Medulla oblongata (tissue), 1 donor: ENCODE measurements at regions not wholly inside any gene's neighbourhood (a gene's known extent, or its start where the extent isn't known, plus 50 kb on each side); places are given as distances from the start of the nearest gene placed in this dataset.
"Not testable (repeated sequence)": the region's sequence is repeated elsewhere in the genome, so short reads cannot be mapped to it uniquely, and the experiment has no call there.

Experiments used
- DNase-seq: peaks from one replicate; pipeline ENCODE4 v3.0.0-alpha.2; 2015; ENCODE audit errors: extremely low spot score

DNA sequence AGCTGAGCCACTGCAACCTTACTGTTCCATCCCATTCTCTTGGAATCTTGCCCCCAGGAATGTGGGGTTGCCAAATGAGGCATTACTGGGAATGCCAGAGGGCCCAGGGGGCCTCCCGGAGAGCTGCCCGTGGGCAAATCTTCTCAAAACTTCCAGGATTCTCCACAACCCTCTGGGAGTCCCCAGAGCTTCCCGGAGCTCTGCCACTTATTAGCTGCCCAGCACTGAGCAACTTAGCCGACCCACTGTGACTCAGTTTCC is 306.0 kb downstream of the FOXL1 start:
- no peak for DNase-seq

DNA sequence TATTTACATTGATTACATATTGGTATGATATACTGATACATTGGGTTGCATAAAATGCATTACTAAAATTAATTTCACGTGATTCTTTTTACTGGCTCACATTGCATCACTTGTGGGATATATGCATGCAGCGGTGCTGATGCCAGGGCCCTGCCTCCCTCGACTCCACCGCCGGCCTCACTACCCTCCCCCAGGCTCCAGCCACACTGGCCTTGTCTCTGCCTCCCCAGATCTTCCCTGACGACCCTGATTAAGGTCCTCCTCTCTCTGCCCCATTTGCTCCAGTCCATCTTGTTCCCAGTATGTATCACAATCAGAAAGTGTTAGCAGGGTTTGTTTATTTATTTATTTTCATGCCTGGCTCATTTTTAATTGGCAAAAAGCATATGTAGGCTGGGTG is 306.8 kb downstream of the FOXL1 start:
- no peak for DNase-seq

DNA sequence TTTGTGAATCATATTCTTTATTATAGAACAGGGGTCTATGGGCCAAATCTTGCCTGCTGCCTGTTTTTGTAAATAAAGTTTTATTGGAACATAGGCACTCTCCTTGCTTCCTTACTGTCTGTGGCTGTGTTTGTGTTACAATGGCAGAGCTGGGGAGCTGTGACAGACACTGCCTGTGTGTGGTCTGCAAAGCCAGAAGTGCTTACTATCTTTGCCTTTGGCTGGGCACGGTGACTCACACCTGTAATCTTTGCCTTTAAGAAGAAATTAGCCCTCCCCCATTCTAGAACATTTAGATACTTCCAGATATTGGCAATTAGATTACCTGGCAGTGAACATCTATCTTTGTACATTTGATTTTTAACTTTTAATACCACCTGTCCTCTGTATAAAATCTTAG is 308.3 kb downstream of the FOXL1 start:
- no peak for DNase-seq

DNA sequence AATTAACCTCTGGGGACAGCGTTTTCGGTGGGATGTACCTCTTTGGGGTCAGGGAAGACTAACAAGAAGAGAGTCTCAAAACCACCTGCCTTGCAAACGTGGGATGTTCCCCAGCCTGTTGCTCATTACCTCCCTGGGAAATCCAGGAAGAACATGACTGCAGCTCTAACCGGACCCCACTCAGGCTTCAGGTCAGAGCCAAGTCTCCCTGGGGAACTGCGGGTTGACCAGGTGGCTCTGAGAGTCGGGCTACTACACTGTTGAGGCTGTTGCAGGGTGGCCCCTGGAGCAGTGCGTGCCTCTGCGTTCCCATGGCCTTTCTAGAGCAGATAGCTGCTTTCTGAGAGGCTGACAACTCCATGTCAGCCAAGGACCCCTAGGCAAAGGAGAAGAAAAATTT is 309.1 kb downstream of the FOXL1 start:
- DNase-seq, result no peak

DNA sequence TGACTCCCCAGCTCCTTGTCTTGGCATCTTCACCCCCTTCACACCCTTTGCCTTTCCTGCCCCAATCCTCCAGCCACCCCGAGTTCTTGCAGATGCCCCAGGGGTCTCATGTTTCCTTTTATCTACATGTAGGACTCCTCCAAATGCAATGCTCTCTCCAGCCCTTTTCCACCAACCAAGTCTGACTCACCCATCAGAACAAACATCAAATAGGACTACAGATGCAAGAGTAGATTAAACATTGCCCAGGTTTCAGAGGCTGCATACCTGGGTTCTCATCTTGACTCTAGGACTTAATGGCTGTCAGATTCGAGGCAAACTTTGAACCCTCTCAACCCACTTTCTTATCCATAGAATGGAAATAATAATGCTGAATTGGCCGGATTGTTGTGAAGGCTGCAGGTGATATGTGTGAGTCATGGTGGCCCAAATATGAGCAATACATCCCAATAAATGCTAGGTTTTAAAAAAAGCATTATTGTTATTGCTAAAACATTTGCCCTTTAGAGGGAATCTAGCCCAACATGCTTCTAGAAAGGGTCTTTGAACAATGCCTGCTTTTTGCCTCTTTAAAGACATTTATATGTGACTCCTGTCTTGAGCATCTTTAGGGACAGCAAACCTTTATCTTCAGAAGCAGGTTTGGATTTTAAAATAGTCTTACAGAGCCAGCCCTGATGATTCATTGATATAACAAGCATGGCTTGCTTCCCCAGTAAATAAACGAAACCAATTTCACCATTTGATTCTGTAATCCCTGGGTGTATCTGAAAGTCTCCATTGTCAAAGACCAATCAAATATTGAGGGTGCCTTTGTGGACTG is 310.1 kb downstream of the FOXL1 start:
- DNase-seq, result no peak

DNA sequence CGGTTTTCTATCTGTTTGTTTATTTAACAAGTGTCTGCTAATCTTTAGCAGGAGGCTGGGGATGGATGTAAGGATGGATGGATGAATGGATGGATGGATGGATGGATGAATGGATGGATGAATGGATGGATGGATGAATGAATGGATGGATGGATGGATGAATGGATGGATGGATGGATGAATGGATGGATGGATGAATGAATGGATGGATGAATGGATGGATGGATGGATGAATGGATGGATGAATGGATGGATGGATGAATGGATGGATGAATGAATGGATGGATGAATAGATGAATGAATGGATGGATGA is 310.7 kb downstream of the FOXL1 start:
- DNase-seq, result not testable (repeated sequence)

DNA sequence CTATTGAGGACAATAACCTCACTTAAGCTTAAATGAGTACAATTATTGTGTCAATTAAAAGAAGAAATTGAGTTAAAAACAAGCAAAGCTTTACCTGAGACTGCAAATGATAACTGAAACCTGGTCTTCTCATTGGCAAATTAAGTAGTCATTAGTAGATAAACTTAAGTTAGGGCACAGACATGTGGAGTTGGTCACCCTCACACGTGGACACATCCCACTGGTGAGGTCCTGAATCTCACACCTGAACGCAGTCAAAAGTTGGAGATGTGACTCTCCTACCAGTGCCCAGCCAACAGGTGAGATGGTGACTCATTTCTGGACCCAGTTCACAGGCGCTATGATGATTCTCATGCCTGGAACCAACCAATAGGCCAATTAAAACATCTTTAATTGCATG is 311.6 kb downstream of the FOXL1 start:
- no peak for DNase-seq

DNA sequence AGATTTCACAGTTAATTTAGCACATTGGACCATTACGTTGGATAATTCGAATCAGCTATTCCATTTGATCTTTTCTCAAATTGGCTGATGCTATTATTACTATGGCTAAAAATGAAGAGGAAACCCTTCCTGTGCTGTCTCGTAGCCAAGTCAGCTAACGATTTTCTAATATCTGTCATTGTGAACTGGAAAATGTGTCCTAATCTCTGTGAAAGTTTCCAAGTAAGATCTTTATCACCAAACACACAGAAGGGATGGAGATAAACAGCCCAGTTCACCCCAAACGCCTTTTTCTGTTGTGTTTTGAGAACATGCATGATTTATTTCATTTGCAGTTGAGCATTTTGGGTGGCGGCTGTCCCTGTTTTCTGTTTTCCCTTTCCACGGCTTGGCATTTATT is 312.8 kb downstream of the FOXL1 start:
- no peak for DNase-seq

DNA sequence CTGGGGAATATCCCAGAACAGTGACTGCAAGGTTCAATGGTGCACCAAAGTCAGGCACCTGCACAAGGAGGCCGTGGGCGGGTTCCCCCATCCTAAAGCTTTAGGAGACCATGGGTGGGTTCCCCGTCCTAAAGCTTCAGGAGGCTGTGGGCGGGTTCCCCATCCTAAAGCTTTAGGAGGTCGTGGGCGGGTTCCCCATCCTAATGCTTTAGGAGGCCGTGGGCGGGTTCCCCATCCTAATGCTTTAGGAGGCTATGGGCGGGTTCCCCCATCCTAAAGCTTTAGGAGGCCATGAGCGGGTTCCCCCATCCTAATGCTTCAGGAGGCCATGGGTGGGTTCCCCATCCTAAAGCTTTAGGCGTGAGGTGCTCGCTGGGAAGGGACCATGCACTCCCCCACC is 313.3 kb downstream of the FOXL1 start:
- no peak for DNase-seq

DNA sequence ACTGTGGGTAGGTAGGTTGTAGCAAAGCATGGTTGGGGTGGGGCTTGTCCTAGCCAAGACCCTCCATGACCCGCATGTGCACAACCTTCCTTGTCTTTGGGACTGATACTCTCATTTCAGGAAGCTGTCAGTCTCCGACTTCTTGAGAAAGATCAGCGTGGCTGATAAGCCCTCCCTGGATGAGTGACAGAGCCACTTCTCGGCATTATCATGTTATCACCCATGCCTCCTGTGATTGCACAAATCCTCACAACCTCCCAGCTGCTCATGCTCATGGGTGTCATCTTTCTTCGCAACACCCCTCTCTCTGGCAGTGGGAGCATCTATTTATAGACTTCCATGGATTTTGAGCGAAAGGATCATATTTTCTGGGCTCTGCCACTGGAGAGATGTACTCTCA is 314.2 kb downstream of the FOXL1 start:
- no peak for DNase-seq

DNA sequence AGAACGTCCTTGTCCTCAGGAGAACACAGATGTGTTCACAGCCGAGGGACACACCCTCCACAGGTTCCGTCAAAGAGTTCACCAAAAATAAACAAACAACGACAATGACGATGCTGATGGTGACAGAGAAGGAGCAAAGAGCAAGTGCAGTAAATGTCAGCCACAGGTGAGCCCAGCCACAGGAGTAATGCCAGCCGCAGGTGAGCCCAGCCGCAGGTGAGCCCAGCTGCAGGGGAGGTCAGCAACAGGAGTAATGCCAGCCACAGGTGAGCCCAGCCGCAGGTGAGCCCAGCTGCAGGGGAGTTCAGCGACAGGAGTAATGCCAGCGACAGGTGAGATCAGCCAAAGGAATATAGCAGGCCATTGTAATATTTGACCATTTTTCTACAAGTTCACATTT is 315.2 kb downstream of the FOXL1 start:
- no peak for DNase-seq

DNA sequence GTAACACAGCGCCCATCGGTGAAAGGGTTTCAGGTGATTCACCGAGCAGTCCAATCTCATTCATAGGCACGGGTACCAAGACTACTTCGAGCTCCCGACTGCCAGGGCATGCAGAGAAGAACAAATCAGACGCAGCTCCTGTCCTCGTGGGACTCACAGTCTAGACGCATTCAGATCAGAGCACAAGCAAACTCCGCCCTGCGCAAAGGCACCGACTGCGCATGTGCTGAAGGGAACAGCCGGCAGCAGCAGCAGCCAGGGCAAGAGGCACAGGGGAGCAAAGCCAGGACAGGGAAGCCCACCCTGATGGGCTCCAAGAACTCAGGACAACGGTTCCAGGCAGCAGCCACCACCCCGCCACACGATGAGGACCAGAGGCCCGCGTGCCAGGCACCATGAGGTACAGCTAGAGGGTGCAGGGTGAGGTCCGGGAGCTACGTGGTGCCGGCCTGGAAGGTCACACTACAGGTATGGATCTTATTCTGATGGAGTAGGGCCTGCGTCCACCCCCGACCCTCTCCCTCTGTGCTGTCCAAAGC is 315.7 kb downstream of the FOXL1 start:
- no peak for DNase-seq

DNA sequence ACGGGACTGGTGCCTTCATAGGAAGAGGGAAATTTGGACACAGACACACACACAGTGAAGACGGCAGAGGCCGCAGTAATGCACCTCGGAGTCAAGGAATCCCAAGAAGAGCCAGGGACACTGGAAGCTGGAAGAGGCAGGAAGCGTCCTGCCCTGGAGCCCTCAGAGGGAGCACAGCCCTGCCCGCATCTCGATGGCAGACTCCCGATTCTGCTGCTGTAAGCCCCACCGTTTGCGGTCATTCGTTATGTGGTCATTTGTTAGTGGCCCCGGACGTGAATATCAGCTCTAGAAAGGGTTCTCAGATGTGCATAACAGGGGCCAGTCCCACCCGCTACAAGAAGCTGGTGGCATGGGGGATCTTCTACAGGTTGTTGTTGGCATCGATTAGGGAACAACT is 316.6 kb downstream of the FOXL1 start:
- DNase-seq, result no peak

DNA sequence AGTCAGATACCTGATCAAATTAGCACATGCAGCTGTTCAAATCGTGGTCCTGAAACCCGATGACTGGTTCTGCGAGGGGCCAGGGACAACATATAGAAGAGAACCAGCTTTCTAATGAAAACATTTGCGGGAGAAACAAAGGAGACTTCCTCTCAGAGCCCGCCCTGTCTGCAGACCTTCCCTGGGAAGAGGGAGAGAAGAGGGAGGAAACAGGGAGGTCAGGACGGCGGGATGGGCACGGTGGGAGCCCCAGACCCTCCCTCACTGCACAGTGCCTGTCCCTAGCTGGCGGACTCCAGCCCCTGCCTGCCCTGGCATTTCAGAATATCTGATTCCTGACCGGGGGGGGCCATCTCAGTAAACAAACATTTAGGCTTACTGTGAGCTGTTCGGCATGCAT is 317.3 kb downstream of the FOXL1 start:
- no peak for DNase-seq

DNA sequence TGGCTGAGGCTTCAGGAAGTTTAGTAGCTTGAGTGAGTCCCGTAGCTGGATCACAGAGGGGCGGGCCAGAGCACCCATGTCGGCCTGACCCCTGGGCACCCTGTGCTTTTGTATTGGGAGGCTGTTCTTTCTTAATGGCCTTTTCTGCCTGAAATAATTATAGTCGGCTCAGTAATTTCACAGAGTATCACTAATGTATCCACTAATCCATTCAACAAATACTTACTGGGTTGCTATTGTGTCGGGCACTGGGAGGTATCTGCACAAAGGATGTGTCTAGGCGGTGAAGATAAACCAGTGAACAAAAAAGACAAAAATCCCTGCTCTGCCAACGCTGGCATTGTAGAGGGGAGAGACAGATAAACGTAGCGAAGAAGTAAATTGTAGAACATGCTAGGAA is 318.6 kb downstream of the FOXL1 start:
- DNase-seq, result no peak

DNA sequence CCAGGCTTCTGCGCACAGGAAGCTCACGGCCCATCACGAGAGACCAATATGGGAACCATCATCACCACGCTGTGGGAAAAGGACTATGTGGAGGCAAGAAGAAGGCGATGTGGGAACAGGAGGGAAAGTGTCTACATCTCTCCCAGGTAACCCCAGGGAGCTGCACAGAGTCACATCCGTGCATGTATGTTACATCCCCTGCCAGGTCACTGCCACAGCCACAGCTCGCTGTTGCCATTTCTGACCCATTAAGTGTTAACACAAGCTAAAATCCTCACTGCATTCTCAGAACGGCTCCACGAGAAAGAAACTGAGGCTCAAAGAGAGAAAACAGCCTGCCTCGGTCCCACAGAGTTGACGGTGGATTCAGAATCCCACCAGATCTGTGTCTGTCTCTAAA is 319.1 kb downstream of the FOXL1 start:
- no peak for DNase-seq

DNA sequence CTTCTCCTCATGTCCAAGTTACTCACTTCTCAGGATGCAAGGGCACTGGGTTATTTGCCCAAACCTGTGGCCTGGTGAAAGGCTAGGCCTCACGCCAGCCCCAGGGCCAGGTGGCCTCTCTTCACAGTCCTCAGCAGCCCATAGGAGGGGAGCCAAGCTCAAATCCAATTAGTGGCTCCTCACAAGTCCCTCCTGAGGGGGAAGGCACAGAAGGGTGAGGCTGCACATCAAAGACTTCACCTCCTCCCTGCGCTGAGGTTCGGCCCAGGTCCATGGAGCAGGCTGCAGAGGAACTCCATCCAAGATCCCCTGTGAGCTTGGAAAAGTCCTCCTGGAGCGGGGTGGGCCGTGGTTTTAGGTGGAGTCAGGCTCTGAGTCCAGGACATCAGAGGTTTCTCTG is 320.0 kb downstream of the FOXL1 start:
- DNase-seq, result no peak

DNA sequence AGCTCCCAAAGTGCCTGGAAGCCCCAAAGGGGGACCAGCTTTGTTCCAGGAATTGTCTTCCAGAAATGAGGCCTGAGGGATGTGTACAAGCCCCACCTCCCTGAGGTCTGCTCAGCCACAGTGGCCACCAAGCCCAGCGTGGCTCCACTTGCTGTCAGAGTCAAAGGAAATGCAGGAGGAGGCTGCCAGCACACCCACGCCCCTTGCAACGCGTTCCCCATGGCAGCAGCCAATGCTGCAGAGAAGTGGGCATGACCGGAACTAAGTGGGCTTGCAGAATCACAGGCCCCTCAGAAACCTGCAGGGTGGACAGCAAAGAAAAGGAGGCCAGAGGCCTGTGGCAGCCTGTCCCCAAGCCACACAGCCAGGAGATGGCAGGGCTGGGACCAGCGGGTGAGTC is 320.8 kb downstream of the FOXL1 start:
- no peak for DNase-seq

DNA sequence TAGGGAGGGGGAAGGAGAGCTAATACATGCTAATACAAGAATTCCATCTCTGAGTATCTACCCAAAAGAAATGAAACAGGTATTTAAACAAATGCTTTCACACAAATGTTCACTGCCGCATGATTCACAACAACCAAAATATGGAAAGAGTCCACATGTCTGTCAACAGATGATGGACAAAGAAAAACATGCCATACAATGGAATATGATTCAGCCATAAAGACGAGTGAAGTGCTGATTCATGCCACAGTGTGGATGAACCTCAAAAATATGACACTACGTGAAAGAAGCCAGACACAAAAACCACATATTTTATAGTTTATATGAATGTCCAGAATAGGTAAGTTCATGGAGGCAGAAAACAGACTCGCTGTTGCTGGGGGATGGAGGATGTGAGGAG is 321.4 kb downstream of the FOXL1 start:
- no peak for DNase-seq

DNA sequence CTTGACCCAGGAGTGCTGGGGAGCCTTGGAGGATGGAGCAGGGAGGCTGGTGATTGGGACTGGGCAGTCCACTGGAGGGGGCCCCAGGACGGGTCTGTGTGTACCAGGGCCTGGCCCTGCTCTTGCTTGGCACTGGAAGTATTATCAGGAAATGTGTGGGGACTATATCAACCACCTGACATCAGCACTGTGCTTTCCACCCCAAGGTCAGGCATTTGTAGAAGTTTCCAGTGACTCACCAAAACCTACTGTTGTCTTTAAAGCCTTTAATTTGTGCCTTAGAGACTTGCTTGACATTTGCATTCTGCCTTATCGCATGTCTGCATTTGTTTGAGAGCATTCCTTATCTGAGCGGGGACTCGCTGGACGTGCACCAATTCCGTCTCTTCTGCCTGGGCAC is 323.1 kb downstream of the FOXL1 start:
- no peak for DNase-seq

DNA sequence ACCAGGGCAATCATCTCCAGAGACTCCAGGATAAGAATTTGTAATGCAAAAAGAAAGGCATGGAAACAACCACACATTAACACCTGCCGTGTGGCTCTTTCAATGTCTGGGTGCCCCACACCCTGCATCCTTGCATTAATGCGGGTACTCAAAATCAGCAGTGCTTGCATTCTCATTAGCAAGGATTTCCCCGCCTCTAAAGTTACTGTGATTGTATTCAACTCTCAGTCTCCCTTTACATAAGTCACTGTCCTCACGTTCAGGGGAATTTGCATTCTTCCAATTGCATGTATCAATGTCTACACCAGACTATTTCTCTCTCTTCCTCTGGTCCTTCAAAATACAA is 324.3 kb downstream of the FOXL1 start:
- DNase-seq, result no peak

DNA sequence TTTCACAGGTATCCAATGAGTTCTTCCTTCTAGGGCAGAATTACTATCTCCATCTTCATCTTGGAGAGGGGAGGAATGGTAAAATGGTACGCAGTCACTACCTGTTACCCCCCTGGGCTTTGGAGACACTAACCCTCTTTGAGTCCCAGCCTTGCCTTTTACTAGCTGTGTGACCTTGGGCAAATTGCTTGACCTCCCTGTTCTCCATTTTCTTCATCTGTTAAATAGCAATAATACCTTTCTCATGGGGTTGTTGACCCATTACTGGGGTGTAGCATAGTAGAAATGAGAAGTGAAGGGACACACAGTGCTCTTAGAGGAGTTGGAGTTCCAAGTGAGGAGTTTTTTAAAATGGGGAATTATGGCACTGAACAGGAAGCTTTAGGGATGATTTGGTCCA is 324.7 kb downstream of the FOXL1 start:
- no peak for DNase-seq

DNA sequence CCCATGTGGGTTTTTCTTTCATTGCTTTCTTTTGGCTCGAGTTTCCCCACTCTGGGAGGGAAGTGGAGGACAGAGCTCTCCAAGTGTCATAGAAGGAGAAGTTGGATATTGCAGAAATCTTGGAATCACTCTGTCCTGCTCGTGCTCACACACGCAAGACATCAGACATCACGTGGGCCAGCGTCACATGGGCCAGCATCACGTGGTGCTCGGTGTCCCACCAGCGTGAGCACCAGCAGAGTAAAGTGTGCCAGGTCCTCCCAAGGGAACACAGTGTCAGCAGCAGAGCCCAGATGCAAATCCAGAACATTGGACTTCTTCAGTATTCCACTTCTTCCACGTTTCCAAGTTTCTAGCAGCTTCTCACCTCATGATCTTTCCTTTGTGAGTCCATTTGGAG is 327.0 kb downstream of the FOXL1 start:
- no peak for DNase-seq

DNA sequence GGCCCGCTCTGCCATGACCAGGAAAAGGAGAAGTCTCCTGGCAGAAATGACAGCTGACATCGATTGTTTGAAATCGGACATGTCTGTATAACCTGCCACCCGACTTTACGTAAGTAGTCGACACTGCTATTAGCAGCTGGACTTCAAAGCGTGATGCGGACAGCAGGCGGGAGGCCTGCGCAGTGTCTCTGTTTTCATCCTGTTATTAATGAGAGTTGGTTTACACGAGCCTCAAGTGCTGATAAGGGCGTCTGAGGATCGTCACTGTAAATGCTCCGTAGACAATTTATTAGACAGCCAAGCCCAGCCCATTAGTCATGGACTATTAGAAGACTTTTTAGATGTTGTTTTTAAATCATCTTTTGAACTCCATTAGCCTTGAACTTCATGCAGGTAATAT is 328.3 kb downstream of the FOXL1 start:
- no peak for DNase-seq
